HL-60 (cell line): ENCODE measurements at regions not wholly inside any gene's neighbourhood (a gene's known extent, or its start where the extent isn't known, plus 50 kb on each side); places are given as distances from the start of the nearest gene placed in this dataset.

Experiments used
- DNase-seq, 2 experiments: peaks; one replicate each; pipeline ENCODE4 v3.0.0-alpha.2; 2010 to 2020; ENCODE audit warnings: low read depth in 1 of 2, low spot score in 1 of 2
- H3K27ac ChIP-seq: fragments of 250-450 bp; sonication (Bioruptor Pico); replicated peaks from 2 replicates; pipeline ENCODE4 v1.5.1; 2020; ENCODE audit warnings: mild to moderate bottlenecking, moderate library complexity
- H3K27me3 ChIP-seq: fragments of 250-450 bp; sonication (Bioruptor Pico); 2 replicates; pipeline ENCODE4 v1.5.1; 2021; ENCODE audit warnings: mild to moderate bottlenecking, moderate library complexity; ENCODE audit not compliant: insufficient read depth, poor library complexity, severe bottlenecking
- H3K4me3 ChIP-seq: replicated peaks from 2 replicates; pipeline ENCODE4 v1.5.1; 2011; ENCODE audit warnings: mild to moderate bottlenecking, control low read depth, low read length; ENCODE audit not compliant: insufficient read depth
- CTCF ChIP-seq: IDR thresholded peaks from one replicate; pipeline ENCODE4 v1.5.1; 2011; ENCODE audit warnings: low read length, control low read depth, inconsistent platforms; ENCODE audit not compliant: insufficient read depth
- GABPA ChIP-seq: IDR thresholded peaks from 2 replicates; pipeline ENCODE4 v1.6.1; 2012; ENCODE audit warnings: low read depth
- POLR2AphosphoS5 ChIP-seq: IDR thresholded peaks from 2 replicates; pipeline ENCODE4 v1.6.1; 2012; ENCODE audit warnings: low read depth
- REST ChIP-seq: IDR thresholded peaks from 2 replicates; pipeline ENCODE4 v1.6.1; 2012; ENCODE audit warnings: low read depth; ENCODE audit not compliant: insufficient replicate concordance
- SPI1 ChIP-seq: IDR thresholded peaks from 2 replicates; pipeline ENCODE4 v1.6.1; 2012; ENCODE audit warnings: low read depth, mild to moderate bottlenecking, borderline replicate concordance

GRCh38 chr5:8523501-8523900 lies 654.6 kb downstream of the MTRR start:
- no peak overlapping the region for H3K4me3 ChIP-seq
- DNase-seq = no peak
- TF ChIP-seq CTCF = no peak
- no peak for TF ChIP-seq REST
- no peak for TF ChIP-seq POLR2AphosphoS5
- no peak for TF ChIP-seq GABPA
- no peak for TF ChIP-seq SPI1

GRCh38 chr5:8525819-8526218 lies 656.9 kb downstream of the MTRR start:
- DNase-seq = no peak
- Histone ChIP-seq H3K27me3 (no peaks in the 10 kb centered on the region), H3K27ac (no peak overlapping the region), H3K4me3 (no peak overlapping the region)
- TF ChIP-seq SPI1 = no peak
- TF ChIP-seq GABPA = no peak
- no peak for TF ChIP-seq POLR2AphosphoS5

More at GRCh38 chr5:8523501-8523900, 654.6 kb downstream of the MTRR start:
- H3K27ac ChIP-seq = no peak overlapping the region
- H3K27me3 ChIP-seq = no peaks in the 10 kb centered on the region

GRCh38 chr5:8528106-8528505 lies 659.2 kb downstream of the MTRR start:
- no peaks in the 10 kb centered on the region for H3K27me3 ChIP-seq
- no peak for DNase-seq
- TF ChIP-seq CTCF (no peak), REST (no peak), GABPA (no peak), SPI1 (no peak), POLR2AphosphoS5 (no peak)
- no peak overlapping the region for H3K4me3 ChIP-seq
- H3K27ac ChIP-seq = no peak overlapping the region

GRCh38 chr5:8538821-8539220 lies 669.9 kb downstream of the MTRR start:
- H3K27me3 ChIP-seq = no peaks in the 10 kb centered on the region
- H3K4me3 ChIP-seq = no peak overlapping the region
- TF ChIP-seq CTCF (no peak), REST (no peak), POLR2AphosphoS5 (no peak), SPI1 (no peak), GABPA (no peak)
- H3K27ac ChIP-seq = no peak overlapping the region
- no peak for DNase-seq
